ENCODE measurements at regions not wholly inside any gene's neighbourhood (a gene's known extent, or its start where the extent isn't known, plus 50 kb on each side); places are given as distances from the start of the nearest gene placed in this dataset.

DNA sequence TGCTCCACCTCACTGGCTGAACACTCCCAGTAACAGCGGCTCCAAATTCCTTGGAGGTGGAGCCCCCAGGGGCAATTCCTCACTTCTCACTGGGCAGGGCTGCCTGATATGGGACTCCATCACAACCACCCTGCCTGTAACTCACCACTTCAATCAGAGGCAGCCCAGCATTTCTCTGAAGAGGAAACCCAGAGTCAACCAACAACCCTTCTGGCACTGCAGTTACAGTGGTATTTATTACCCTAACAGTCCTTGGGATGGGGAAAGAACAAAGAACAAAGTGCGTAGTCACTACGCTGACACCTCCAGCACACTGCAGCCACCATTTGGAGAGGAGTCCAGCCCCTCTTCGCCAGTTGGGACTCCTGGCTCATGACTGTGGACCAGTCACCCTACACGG, 85.7 kb upstream of the GALNT13 start:
- no peak for DNase-seq (ENCODE audit: low spot score)
- Mint-ChIP-seq H3K27ac (ENCODE audit: unreplicated experiment) (no peak overlapping the region), H3K36me3 (ENCODE audit: low read depth, unreplicated experiment) (no peaks in the 10 kb centered on the region), H3K27me3 (ENCODE audit: unreplicated experiment) (no peaks in the 10 kb centered on the region), H3K4me1 (ENCODE audit: unreplicated experiment) (peaks cover 5% of the 10 kb centered on the region), H3K9me3 (ENCODE audit: unreplicated experiment) (no peaks in the 10 kb centered on the region), H3K4me3 (ENCODE audit: unreplicated experiment) (no peak overlapping the region)
- TF ChIP-seq, protein P1, sequence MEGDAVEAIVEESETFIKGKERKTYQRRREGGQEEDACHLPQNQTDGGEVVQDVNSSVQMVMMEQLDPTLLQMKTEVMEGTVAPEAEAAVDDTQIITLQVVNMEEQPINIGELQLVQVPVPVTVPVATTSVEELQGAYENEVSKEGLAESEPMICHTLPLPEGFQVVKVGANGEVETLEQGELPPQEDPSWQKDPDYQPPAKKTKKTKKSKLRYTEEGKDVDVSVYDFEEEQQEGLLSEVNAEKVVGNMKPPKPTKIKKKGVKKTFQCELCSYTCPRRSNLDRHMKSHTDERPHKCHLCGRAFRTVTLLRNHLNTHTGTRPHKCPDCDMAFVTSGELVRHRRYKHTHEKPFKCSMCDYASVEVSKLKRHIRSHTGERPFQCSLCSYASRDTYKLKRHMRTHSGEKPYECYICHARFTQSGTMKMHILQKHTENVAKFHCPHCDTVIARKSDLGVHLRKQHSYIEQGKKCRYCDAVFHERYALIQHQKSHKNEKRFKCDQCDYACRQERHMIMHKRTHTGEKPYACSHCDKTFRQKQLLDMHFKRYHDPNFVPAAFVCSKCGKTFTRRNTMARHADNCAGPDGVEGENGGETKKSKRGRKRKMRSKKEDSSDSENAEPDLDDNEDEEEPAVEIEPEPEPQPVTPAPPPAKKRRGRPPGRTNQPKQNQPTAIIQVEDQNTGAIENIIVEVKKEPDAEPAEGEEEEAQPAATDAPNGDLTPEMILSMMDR (IDR thresholded peaks at IDR 0.05; ENCODE audit: unreplicated experiment) = no peak

DNA sequence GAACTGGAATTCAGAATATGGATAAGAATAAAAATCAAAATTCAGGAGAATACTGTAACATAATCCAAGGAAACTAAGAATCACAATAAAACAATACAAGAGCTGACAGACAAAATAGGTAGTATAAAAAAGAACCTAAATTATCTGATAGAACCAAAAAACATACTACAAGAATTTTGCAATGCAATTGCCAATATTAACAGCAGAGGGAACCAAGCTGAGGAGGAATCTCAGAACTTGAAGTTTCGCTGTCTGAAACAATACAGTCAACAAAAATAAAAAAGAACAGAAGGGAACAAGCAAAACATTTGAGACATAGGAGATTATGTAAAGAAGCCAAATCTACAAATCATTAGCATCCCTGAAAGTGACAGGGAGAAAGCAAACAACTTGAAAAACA, 84.1 kb upstream of the GALNT13 start:
- H3K4me3 Mint-ChIP-seq (ENCODE audit: unreplicated experiment) = no peak overlapping the region
- no peaks in the 10 kb centered on the region for H3K27me3 Mint-ChIP-seq (ENCODE audit: unreplicated experiment)
- DNase-seq (ENCODE audit: low spot score) = no peak
- peaks cover 5% of the 10 kb centered on the region for H3K4me1 Mint-ChIP-seq (ENCODE audit: unreplicated experiment)
- no peak overlapping the region for H3K27ac Mint-ChIP-seq (ENCODE audit: unreplicated experiment)
- H3K9me3 Mint-ChIP-seq (ENCODE audit: unreplicated experiment) = no peaks in the 10 kb centered on the region
- TF ChIP-seq, protein P1 (IDR thresholded peaks at IDR 0.05; ENCODE audit: unreplicated experiment) = peak; percentile 31
- H3K36me3 Mint-ChIP-seq (ENCODE audit: low read depth, unreplicated experiment) = no peaks in the 10 kb centered on the region

DNA sequence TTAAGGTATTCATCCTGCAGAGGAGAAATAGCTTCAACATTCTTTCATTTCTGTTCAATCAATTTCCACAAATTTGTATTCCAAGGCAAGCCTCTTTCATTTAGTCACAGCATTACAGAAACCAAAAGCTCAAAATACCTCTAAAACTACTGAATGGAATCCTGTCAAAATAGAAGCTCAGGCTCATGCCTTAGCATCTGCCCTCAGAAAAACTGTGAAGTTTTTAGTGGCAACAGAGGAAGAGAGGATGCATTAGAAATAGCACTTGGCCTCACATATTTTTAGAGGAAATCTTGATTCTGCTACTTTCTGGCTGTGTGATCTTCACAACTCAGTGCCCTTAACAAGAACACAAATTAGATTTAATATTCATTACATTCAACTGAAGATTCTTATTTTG, 69.1 kb upstream of the GALNT13 start:
- H3K4me3 Mint-ChIP-seq (ENCODE audit: unreplicated experiment) = no peak overlapping the region
- no peak overlapping the region for H3K27ac Mint-ChIP-seq (ENCODE audit: unreplicated experiment)
- TF ChIP-seq, protein P1 (IDR thresholded peaks at IDR 0.05; ENCODE audit: unreplicated experiment) = no peak

DNA sequence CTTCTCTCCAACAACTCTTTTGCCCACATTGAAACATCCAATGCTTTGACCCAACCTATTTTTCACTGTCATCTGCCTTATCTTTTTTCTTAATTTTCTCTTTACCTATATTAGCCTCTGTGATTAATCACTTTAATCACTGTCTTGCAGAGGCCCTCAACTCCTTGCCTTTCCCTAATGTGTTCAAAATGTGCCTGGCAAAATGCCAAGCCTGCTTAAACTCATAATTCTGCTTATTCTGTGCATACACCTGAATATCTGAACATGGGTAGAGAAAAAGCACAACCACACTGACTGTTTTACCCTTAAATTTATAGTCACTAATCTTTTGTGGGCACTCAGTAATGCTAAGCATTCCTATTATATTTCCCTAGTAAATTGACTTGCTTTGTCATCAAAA, 63.0 kb upstream of the GALNT13 start:
- no peak overlapping the region for H3K4me3 Mint-ChIP-seq (ENCODE audit: unreplicated experiment)
- H3K9me3 Mint-ChIP-seq (ENCODE audit: unreplicated experiment) = no peaks in the 10 kb centered on the region
- no peaks in the 10 kb centered on the region for H3K36me3 Mint-ChIP-seq (ENCODE audit: low read depth, unreplicated experiment)
- H3K4me1 Mint-ChIP-seq (ENCODE audit: unreplicated experiment) = peaks cover 7% of the 10 kb centered on the region
- H3K27me3 Mint-ChIP-seq (ENCODE audit: unreplicated experiment) = peaks cover 3% of the 10 kb centered on the region
- TF ChIP-seq, protein P1 (IDR thresholded peaks at IDR 0.05; ENCODE audit: unreplicated experiment) = no peak
- DNase-seq (ENCODE audit: low spot score) = no peak
- no peak overlapping the region for H3K27ac Mint-ChIP-seq (ENCODE audit: unreplicated experiment)

More for the DNA sequence above, 69.1 kb upstream of the GALNT13 start:
- H3K36me3 Mint-ChIP-seq (ENCODE audit: low read depth, unreplicated experiment) = no peaks in the 10 kb centered on the region
- no peaks in the 10 kb centered on the region for H3K4me1 Mint-ChIP-seq (ENCODE audit: unreplicated experiment)
- H3K9me3 Mint-ChIP-seq (ENCODE audit: unreplicated experiment) = no peaks in the 10 kb centered on the region
- DNase-seq (ENCODE audit: low spot score) = no peak
- no peaks in the 10 kb centered on the region for H3K27me3 Mint-ChIP-seq (ENCODE audit: unreplicated experiment)

DNA sequence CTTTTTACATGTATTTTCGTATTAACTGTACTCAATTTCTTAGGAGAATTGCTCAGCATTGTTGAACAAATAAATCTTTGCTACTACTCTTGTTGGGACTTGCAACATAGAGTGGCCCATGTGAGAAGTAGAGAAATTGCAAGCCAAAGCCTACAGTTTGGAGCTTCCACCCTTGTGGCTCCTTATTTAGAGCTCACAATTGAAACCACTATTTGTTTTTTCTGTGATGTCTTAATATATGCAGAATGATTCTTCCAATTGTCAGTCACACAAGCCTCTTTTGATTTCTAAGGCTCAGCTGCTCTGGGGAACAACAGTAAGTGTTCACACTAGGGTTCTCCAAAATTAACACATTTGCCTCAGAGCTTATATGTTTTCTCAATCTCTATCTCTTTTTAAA, 60.2 kb upstream of the GALNT13 start:
- H3K27me3 Mint-ChIP-seq (ENCODE audit: unreplicated experiment) = peaks cover 4% of the 10 kb centered on the region
- no peak overlapping the region for H3K27ac Mint-ChIP-seq (ENCODE audit: unreplicated experiment)
- TF ChIP-seq, protein P1 (IDR thresholded peaks at IDR 0.05; ENCODE audit: unreplicated experiment) = no peak
- H3K9me3 Mint-ChIP-seq (ENCODE audit: unreplicated experiment) = no peaks in the 10 kb centered on the region
- H3K4me3 Mint-ChIP-seq (ENCODE audit: unreplicated experiment) = no peak overlapping the region
- peaks cover 7% of the 10 kb centered on the region for H3K4me1 Mint-ChIP-seq (ENCODE audit: unreplicated experiment)
- DNase-seq (ENCODE audit: low spot score) = no peak
- H3K36me3 Mint-ChIP-seq (ENCODE audit: low read depth, unreplicated experiment) = no peaks in the 10 kb centered on the region
